ENCODE measurements at regions not wholly inside any gene's neighbourhood (a gene's known extent, or its start where the extent isn't known, plus 50 kb on each side); places are given as distances from the start of the nearest gene placed in this dataset.
A peak's percentile ranks its signal among the peaks of the same experiment; 100 is the strongest.

DNA sequence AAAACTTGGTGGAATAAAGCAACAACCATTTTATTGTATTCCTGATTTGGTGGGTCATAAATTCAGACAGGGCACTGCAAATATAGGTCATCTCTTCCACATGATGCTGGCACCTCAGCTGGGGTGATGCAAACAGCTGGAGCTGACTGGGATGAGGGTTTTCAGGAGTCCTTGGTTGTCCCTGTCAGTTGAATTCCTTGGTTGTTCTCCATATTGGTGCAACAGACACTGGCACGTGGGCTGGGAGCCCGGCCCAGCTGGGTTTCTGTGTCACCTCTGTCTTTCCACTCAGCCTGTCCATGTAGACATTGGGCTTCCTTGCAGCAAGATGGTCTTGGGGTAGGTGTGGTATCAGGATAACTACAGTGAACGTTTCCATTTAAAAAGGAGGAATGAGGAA lies 518.0 kb upstream of the MEF2C start:
- H3K27ac ChIP-seq = no peak overlapping the region
- intact Hi-C loops (cut with DNase I) = no loop called here
- H3K9me3 ChIP-seq = no peaks in the 10 kb centered on the region
- no peak for TF ChIP-seq POLR2A (IDR thresholded peaks at IDR 0.05)
- H3K27me3 ChIP-seq = no peaks in the 10 kb centered on the region
- ATAC-seq = no peak
- DNase-seq = no peak
- no peaks in the 10 kb centered on the region for H3K36me3 ChIP-seq
- no peak overlapping the region for H3K4me3 ChIP-seq
- 66% methylated on average over 3 of the region's 3 CpGs for WGBS (ENCODE audit: insufficient coverage, low coverage, low lambda C conversion rate, missing lambda C conversion rate)
- no peaks in the 10 kb centered on the region for H3K4me1 ChIP-seq

DNA sequence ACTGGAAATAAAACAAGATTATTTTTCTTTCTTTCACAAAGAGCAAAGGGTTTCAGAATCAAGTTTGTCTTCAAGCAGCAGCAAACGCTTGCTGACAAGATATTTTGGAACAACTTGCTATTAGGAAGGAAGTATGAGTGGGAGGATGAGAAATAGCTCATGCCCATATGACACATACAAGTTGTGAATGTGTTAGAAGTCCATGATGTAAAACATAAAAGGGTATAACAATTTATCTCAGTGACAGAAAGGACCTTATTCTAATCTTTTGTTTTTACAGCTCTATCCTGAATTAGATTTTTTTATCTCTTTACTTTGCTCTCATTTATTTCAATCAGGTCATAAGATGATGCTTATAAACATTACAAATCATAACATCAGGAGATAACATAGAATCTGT lies 516.6 kb upstream of the MEF2C start:
- Histone ChIP-seq H3K27me3 (no peaks in the 10 kb centered on the region), H3K4me3 (no peak overlapping the region), H3K4me1 (no peaks in the 10 kb centered on the region), H3K36me3 (no peaks in the 10 kb centered on the region), H3K9me3 (no peaks in the 10 kb centered on the region), H3K27ac (no peak overlapping the region)
- WGBS (ENCODE audit: insufficient coverage, low coverage, low lambda C conversion rate, missing lambda C conversion rate) = 21% methylated on average over 1 of the region's 1 CpG
- intact Hi-C loops (cut with DNase I) = no loop called here
- ATAC-seq (peak in 1 of 4 donors; percentile 40), DNase-seq (no peak)
- TF ChIP-seq POLR2A (IDR thresholded peaks at IDR 0.05) = no peak
- TF ChIP-seq, protein P1, sequence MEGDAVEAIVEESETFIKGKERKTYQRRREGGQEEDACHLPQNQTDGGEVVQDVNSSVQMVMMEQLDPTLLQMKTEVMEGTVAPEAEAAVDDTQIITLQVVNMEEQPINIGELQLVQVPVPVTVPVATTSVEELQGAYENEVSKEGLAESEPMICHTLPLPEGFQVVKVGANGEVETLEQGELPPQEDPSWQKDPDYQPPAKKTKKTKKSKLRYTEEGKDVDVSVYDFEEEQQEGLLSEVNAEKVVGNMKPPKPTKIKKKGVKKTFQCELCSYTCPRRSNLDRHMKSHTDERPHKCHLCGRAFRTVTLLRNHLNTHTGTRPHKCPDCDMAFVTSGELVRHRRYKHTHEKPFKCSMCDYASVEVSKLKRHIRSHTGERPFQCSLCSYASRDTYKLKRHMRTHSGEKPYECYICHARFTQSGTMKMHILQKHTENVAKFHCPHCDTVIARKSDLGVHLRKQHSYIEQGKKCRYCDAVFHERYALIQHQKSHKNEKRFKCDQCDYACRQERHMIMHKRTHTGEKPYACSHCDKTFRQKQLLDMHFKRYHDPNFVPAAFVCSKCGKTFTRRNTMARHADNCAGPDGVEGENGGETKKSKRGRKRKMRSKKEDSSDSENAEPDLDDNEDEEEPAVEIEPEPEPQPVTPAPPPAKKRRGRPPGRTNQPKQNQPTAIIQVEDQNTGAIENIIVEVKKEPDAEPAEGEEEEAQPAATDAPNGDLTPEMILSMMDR (IDR thresholded peaks at IDR 0.05) = no peak

DNA sequence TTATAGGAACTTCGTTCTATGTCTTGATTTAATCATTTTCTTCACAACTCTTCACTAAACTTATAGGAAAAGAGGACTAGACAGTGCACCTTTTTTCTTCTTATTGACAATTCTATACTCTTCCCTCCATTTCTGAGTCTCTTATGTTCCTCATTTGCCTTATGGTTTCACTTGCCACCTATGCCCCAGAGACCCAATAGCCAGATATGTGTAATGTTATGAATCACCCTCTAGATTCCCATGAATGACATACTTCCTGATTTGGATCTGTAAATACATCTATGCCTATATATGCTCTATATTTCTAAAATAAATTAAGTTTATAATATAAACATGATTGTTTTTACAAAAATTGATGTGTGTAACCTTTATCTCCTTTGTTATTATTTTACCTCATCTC lies 514.1 kb upstream of the MEF2C start:
- no peak overlapping the region for H3K4me3 ChIP-seq
- no peaks in the 10 kb centered on the region for H3K27me3 ChIP-seq
- H3K4me1 ChIP-seq = no peaks in the 10 kb centered on the region
- peak overlapping the region in 1 of 3 donors; percentile 14 for H3K27ac ChIP-seq
- DNase-seq (no peak), ATAC-seq (peak in 2 of 4 donors; percentile 46 to 60)
- no peaks in the 10 kb centered on the region for H3K36me3 ChIP-seq
- intact Hi-C loops (cut with DNase I) = no loop called here
- 31% methylated on average over 1 of the region's 1 CpG for WGBS (ENCODE audit: insufficient coverage, low coverage, low lambda C conversion rate, missing lambda C conversion rate)
- no peak for TF ChIP-seq POLR2A (IDR thresholded peaks at IDR 0.05)
- no peaks in the 10 kb centered on the region for H3K9me3 ChIP-seq

DNA sequence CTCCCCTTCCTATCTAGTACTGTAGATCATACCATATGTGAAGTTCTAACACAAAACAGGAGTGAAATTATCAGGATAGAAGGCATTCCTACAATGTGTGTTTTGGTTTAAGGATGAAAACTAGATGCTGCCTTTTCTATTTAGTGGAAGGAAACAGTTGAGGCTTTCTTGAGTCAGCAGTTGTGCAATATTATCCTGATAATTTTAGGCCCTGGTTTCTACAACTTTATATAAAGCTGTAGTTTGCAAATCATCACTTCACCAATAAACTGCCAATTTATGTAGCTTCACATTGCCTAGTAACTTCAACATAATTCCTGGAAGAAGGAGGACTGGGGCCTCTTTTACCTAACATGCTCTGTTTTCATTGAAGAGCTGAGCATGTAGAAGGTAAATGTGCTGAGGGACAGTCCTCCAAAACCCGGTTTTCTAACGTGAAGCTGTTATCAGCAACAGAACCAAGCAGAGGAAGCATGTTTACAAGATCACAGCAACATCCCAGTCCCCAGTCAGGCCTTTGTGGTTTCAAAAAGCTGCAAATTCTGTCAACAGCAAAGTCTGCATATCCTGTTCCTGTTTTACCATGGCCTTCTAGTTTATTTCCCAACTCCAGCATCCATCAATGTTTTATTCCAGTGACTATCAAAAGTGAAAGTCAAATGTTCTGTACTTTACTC lies 513.4 kb upstream of the MEF2C start:
- WGBS (ENCODE audit: insufficient coverage, low coverage, low lambda C conversion rate, missing lambda C conversion rate) = 0% methylated on average over 2 of the region's 2 CpGs
- Histone ChIP-seq H3K4me1 (no peaks in the 10 kb centered on the region), H3K36me3 (no peaks in the 10 kb centered on the region), H3K27ac (peak overlapping the region in 2 of 3 donors; percentile 14), H3K27me3 (no peaks in the 10 kb centered on the region), H3K4me3 (no peak overlapping the region), H3K9me3 (no peaks in the 10 kb centered on the region)
- peak; percentile 65 to 85 (median 78) for ATAC-seq
- intact Hi-C loops (cut with DNase I) = no loop called here
- no peak for TF ChIP-seq POLR2A (IDR thresholded peaks at IDR 0.05)
- TF ChIP-seq, protein P1 (IDR thresholded peaks at IDR 0.05) = no peak
- no peak for DNase-seq

DNA sequence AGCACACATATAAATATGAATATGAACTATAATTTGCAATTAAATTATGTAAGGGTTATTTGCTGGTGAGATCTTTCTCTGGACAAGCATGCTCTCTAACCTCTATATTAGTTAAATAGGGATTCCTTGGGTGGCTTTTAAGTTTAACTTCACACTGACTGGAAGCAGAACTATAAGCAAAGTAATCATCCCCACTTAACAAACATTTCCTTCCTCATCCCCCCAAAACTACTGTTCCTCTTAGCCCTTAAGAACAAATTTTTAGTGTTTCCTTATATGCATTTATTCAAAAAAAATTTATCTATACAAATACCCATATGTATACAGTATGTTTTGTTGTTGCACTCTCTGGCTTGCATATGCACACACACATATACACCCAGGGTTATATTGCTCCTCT lies 512.1 kb upstream of the MEF2C start:
- ATAC-seq = no peak
- DNase-seq = no peak
- TF ChIP-seq POLR2A (IDR thresholded peaks at IDR 0.05) = no peak
- TF ChIP-seq, protein P1 (IDR thresholded peaks at IDR 0.05) = no peak
- Histone ChIP-seq H3K9me3 (no peaks in the 10 kb centered on the region), H3K27ac (no peak overlapping the region), H3K4me1 (no peaks in the 10 kb centered on the region), H3K36me3 (no peaks in the 10 kb centered on the region), H3K4me3 (no peak overlapping the region), H3K27me3 (no peaks in the 10 kb centered on the region)
- intact Hi-C loops (cut with DNase I) = no loop called here

DNA sequence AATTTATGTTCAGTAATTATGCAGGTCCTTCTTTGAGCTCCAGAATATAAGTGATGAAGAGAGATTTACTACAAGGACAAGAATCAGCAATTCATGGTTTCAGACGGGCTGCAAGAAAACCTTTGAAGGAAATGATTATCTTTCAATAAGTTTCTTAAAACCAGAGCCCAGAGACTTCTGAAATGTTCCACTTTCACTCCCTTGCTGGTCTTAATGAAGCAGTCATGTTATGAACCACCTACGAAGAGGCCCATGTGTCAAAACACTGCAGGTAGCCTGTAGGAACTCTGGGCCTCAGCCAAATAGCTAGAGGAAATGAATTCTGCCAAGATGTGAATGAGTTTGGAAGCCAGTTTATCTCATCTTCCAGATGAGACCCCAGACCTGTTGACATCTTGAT lies 505.9 kb upstream of the MEF2C start:
- intact Hi-C loops (cut with DNase I) = no loop called here
- H3K4me3 ChIP-seq = no peak overlapping the region
- no peak overlapping the region for H3K27ac ChIP-seq
- TF ChIP-seq, protein P1 (IDR thresholded peaks at IDR 0.05) = no peak
- TF ChIP-seq POLR2A (IDR thresholded peaks at IDR 0.05) = no peak
- ATAC-seq = no peak
- 51% methylated on average over 2 of the region's 2 CpGs for WGBS (ENCODE audit: insufficient coverage, low coverage, low lambda C conversion rate, missing lambda C conversion rate)
- H3K4me1 ChIP-seq = no peaks in the 10 kb centered on the region
- H3K9me3 ChIP-seq = no peaks in the 10 kb centered on the region
- DNase-seq = no peak
- H3K36me3 ChIP-seq = no peaks in the 10 kb centered on the region
- H3K27me3 ChIP-seq = no peaks in the 10 kb centered on the region
